Effector memory CD4-positive, alpha-beta T cell (primary cell): ENCODE measurements at regions not wholly inside any gene's neighbourhood (a gene's known extent, or its start where the extent isn't known, plus 50 kb on each side); places are given as distances from the start of the nearest gene placed in this dataset.

Source experiments
- DNase-seq, 3 donors: peaks; one replicate each; pipeline ENCODE4 v3.0.0-alpha.2; 2020
- H3K27ac ChIP-seq: 2 replicates; pipeline ENCODE4 v1.7.0; 2013; ENCODE audit warnings: mild to moderate bottlenecking, low read length, moderate library complexity; ENCODE audit not compliant: insufficient read depth, poor library complexity, severe bottlenecking
- H3K27me3 ChIP-seq: replicated peaks from 2 replicates; pipeline ENCODE4 v1.7.0; 2013; ENCODE audit warnings: mild to moderate bottlenecking, low read length; ENCODE audit not compliant: insufficient read depth, control insufficient read depth, poor library complexity, severe bottlenecking
- H3K36me3 ChIP-seq: 2 replicates; pipeline ENCODE4 v1.7.0; 2013; ENCODE audit warnings: mild to moderate bottlenecking, low read length, moderate library complexity; ENCODE audit not compliant: control insufficient read depth, insufficient read depth
- H3K4me1 ChIP-seq: 2 replicates; pipeline ENCODE4 v1.7.0; 2013; ENCODE audit warnings: low read length, mild to moderate bottlenecking; ENCODE audit not compliant: control insufficient read depth, insufficient read depth, poor library complexity, severe bottlenecking
- H3K4me3 ChIP-seq: 2 replicates; pipeline ENCODE4 v1.7.0; 2013; ENCODE audit warnings: low read length, low read depth, mild to moderate bottlenecking; ENCODE audit not compliant: insufficient read depth, poor library complexity, severe bottlenecking
- H3K9me3 ChIP-seq: 2 replicates; pipeline ENCODE4 v1.7.0; 2013; ENCODE audit warnings: mild to moderate bottlenecking, low read length, moderate library complexity; ENCODE audit not compliant: control insufficient read depth

DNA sequence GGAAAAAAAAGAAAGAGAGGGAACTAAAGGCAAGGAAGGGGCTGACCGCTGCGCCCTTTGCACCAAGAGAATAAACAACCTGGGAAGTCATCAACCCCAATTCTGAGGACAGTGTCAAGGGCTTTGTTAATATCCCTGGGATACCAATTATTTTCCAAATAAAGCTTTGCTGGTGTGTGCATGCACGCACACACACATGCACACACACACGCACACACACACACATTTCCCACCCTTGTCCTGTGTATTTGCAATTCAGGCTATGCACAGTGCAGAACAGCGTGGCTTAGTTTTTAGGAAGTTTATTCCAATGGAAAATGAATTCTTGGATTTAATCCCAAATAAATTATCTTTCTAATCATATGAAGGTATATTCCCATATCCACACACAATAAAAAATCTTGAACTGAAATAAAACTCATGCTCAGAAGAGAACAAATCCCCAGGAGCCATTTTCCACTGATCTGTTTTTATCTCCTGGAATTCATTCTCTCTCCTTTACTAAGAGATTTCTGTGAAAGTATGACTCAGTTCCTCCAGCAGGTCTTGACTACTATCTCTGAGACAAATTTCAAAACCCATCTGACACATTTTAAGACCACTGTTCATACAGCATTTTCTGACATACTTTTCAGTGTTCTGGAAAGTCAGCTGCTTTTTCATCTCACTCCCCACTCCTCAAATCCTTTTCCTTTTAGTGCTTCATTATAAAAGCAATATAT lies 334.4 kb upstream of the ATP2B1 start:
- Histone ChIP-seq H3K27me3 (no peaks in the 10 kb centered on the region), H3K9me3 (no peaks in the 10 kb centered on the region), H3K4me3 (no peak overlapping the region), H3K4me1 (no peaks in the 10 kb centered on the region), H3K36me3 (no peaks in the 10 kb centered on the region), H3K27ac (no peak overlapping the region)
- no peak for DNase-seq

- Histone ChIP-seq H3K27me3 (no peaks in the 10 kb centered on the region), H3K27ac (no peak overlapping the region), H3K9me3 (no peaks in the 10 kb centered on the region), H3K36me3 (no peaks in the 10 kb centered on the region), H3K4me3 (no peak overlapping the region), H3K4me1 (no peaks in the 10 kb centered on the region)
- no peak for DNase-seq
These were observed 329.7 kb upstream of the ATP2B1 start for GRCh38 chr12:90038289-90038688.

DNA sequence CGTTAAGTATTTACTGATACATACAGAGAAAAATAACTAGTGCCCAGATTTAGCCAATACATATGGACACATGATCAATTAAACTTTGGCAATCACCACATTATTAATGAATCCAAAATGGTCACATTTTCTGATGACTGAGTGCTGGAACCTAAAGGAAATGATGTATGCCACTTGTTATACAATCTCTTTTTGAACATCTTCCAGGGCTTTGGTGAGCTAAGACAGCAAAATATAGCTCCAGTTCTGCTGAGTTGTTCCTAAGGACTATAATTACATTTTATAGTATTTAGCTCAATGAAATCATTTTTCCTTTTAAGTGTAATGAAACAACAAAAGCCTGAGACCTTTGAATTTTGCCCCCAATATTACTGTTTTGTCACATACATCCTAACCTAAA lies 329.1 kb upstream of the ATP2B1 start:
- H3K27me3 ChIP-seq: no peaks in the 10 kb centered on the region
- no peak overlapping the region for H3K27ac ChIP-seq
- H3K9me3 ChIP-seq: no peaks in the 10 kb centered on the region
- no peak overlapping the region for H3K4me3 ChIP-seq
- no peaks in the 10 kb centered on the region for H3K4me1 ChIP-seq
- no peak for DNase-seq
- H3K36me3 ChIP-seq: no peaks in the 10 kb centered on the region

GRCh38 chr12:90036637-90037036 lies 328.0 kb upstream of the ATP2B1 start:
- H3K4me1 ChIP-seq: no peaks in the 10 kb centered on the region
- no peak for DNase-seq
- no peaks in the 10 kb centered on the region for H3K27me3 ChIP-seq
- no peak overlapping the region for H3K4me3 ChIP-seq
- H3K36me3 ChIP-seq: no peaks in the 10 kb centered on the region
- H3K27ac ChIP-seq: no peak overlapping the region
- H3K9me3 ChIP-seq: no peaks in the 10 kb centered on the region

GRCh38 chr12:90030726-90031125 lies 322.1 kb upstream of the ATP2B1 start:
- no peak overlapping the region for H3K27ac ChIP-seq
- no peaks in the 10 kb centered on the region for H3K27me3 ChIP-seq
- H3K4me1 ChIP-seq: peaks cover 17% of the 10 kb centered on the region
- no peaks in the 10 kb centered on the region for H3K36me3 ChIP-seq
- H3K4me3 ChIP-seq: no peak overlapping the region
- no peaks in the 10 kb centered on the region for H3K9me3 ChIP-seq
- no peak for DNase-seq

DNA sequence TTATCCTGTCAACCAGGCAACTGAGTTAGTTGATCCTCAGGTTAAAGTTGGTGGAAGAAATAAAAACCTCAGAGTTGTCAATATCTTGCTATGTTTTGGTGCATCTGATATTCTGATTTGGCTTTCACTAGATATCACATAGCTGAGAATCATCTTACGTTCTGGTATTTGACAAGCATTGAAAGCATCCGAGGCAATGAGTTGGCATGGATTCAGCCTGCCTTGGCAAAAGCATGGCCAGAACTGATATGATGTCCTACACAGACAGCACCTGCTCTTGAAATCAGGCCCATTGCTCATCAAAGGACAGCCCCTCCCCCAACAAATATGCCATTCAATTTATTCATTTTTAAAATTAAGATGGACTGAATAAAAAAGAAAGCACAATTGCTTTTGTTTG lies 320.7 kb upstream of the ATP2B1 start:
- Histone ChIP-seq H3K4me1 (peaks cover 17% of the 10 kb centered on the region), H3K4me3 (no peak overlapping the region), H3K36me3 (no peaks in the 10 kb centered on the region), H3K27ac (no peak overlapping the region), H3K9me3 (no peaks in the 10 kb centered on the region), H3K27me3 (no peaks in the 10 kb centered on the region)
- DNase-seq: no peak

GRCh38 chr12:90028635-90029051 lies 320.0 kb upstream of the ATP2B1 start:
- H3K9me3 ChIP-seq: no peaks in the 10 kb centered on the region
- DNase-seq: no peak
- H3K36me3 ChIP-seq: no peaks in the 10 kb centered on the region
- H3K4me1 ChIP-seq: peaks cover 17% of the 10 kb centered on the region
- no peak overlapping the region for H3K4me3 ChIP-seq
- no peak overlapping the region for H3K27ac ChIP-seq
- no peaks in the 10 kb centered on the region for H3K27me3 ChIP-seq

GRCh38 chr12:90027889-90028634 lies 319.4 kb upstream of the ATP2B1 start:
- no peaks in the 10 kb centered on the region for H3K9me3 ChIP-seq
- no peak overlapping the region for H3K27ac ChIP-seq
- DNase-seq: no peak
- no peak overlapping the region for H3K4me3 ChIP-seq
- H3K36me3 ChIP-seq: no peaks in the 10 kb centered on the region
- no peaks in the 10 kb centered on the region for H3K27me3 ChIP-seq
- H3K4me1 ChIP-seq: peaks cover 17% of the 10 kb centered on the region

DNA sequence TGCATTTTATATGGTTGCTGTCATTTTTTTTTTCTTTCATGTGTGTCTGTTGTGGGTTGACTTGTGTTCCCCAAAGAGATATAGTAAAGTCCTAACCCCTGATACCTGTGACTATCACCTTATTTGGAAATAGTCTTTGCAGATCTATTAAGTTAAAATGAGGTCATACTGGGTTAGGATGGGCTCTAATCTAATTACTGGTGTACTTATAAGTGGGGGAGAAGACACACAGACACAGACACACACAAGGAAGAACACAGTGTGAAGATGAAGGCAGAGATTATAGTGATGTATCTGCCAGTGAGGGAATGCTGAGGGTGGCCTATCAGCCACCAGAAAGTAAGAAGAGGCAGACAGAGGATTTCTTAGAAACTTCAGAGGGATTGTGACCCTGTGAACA lies 318.4 kb upstream of the ATP2B1 start:
- Histone ChIP-seq H3K36me3 (no peaks in the 10 kb centered on the region), H3K4me3 (no peak overlapping the region), H3K27ac (no peak overlapping the region), H3K9me3 (no peaks in the 10 kb centered on the region), H3K27me3 (no peaks in the 10 kb centered on the region), H3K4me1 (peaks cover 17% of the 10 kb centered on the region)
- no peak for DNase-seq

GRCh38 chr12:90026516-90026915 lies 317.9 kb upstream of the ATP2B1 start:
- H3K4me1 ChIP-seq: peaks cover 17% of the 10 kb centered on the region
- no peak for DNase-seq
- no peak overlapping the region for H3K27ac ChIP-seq
- H3K27me3 ChIP-seq: no peaks in the 10 kb centered on the region
- H3K4me3 ChIP-seq: no peak overlapping the region
- H3K36me3 ChIP-seq: no peaks in the 10 kb centered on the region
- no peaks in the 10 kb centered on the region for H3K9me3 ChIP-seq
